ENCODE measurements at regions not wholly inside any gene's neighbourhood (a gene's known extent, or its start where the extent isn't known, plus 50 kb on each side); places are given as distances from the start of the nearest gene placed in this dataset.
"Not testable (repeated sequence)": the region's sequence is repeated elsewhere in the genome, so short reads cannot be mapped to it uniquely, and the experiment has no call there.

GRCh38 chr2:224114428-224114827, 75.3 kb upstream of the SERPINE2 start:
- no peak overlapping the region for H3K9ac ChIP-seq
- no peak overlapping the region for H3K27ac ChIP-seq
- H3K27me3 ChIP-seq (ENCODE audit: control insufficient read depth, insufficient read depth, low read length), result no peaks in the 10 kb centered on the region
- no peaks in the 10 kb centered on the region for H3K79me2 ChIP-seq
- no peaks in the 10 kb centered on the region for H3K36me3 ChIP-seq (ENCODE audit: control insufficient read depth, insufficient read depth, low read length)
- no peaks in the 10 kb centered on the region for H3K9me3 ChIP-seq (ENCODE audit: control insufficient read depth, low read length)
- no peak overlapping the region for H2AFZ ChIP-seq
- H3K4me1 ChIP-seq, result no peaks in the 10 kb centered on the region
- no peak for TF ChIP-seq CTCF (IDR thresholded peaks at IDR 0.05)
- no peak overlapping the region for H3K4me2 ChIP-seq (ENCODE audit: low read length)
- H3K4me3 ChIP-seq (ENCODE audit: low read depth, low read length), result no peak overlapping the region

- H3K9ac ChIP-seq; H3K9me3 ChIP-seq (ENCODE audit: control insufficient read depth, low read length); H3K4me2 ChIP-seq (ENCODE audit: low read length); H3K4me3 ChIP-seq (ENCODE audit: low read depth, low read length); H3K79me2 ChIP-seq; H2AFZ ChIP-seq; H3K27me3 ChIP-seq (ENCODE audit: control insufficient read depth, insufficient read depth, low read length); H3K4me1 ChIP-seq; H3K36me3 ChIP-seq (ENCODE audit: control insufficient read depth, insufficient read depth, low read length); H3K27ac ChIP-seq: not testable (repeated sequence)
Observed at GRCh38 chr2:224113930-224114329, 74.8 kb upstream of the SERPINE2 start.

GRCh38 chr2:224111576-224111975, 72.5 kb upstream of the SERPINE2 start:
- H3K9ac ChIP-seq, result no peak overlapping the region
- no peak for TF ChIP-seq CTCF (IDR thresholded peaks at IDR 0.05)
- no peaks in the 10 kb centered on the region for H3K9me3 ChIP-seq (ENCODE audit: control insufficient read depth, low read length)
- H3K36me3 ChIP-seq (ENCODE audit: control insufficient read depth, insufficient read depth, low read length), result no peaks in the 10 kb centered on the region
- no peak overlapping the region for H3K4me3 ChIP-seq (ENCODE audit: low read depth, low read length)
- H2AFZ ChIP-seq, result no peak overlapping the region
- H3K27me3 ChIP-seq (ENCODE audit: control insufficient read depth, insufficient read depth, low read length), result no peaks in the 10 kb centered on the region
- no peak overlapping the region for H3K4me2 ChIP-seq (ENCODE audit: low read length)
- no peaks in the 10 kb centered on the region for H3K4me1 ChIP-seq
- no peak overlapping the region for H3K27ac ChIP-seq
- no peaks in the 10 kb centered on the region for H3K79me2 ChIP-seq

- no peak overlapping the region for H3K27ac ChIP-seq
- H2AFZ ChIP-seq, result no peak overlapping the region
- H3K4me2 ChIP-seq (ENCODE audit: low read length), result no peak overlapping the region
- no peaks in the 10 kb centered on the region for H3K79me2 ChIP-seq
- H3K9ac ChIP-seq, result no peak overlapping the region
- H3K4me3 ChIP-seq (ENCODE audit: low read depth, low read length), result no peak overlapping the region
- no peaks in the 10 kb centered on the region for H3K36me3 ChIP-seq (ENCODE audit: control insufficient read depth, insufficient read depth, low read length)
- no peaks in the 10 kb centered on the region for H3K9me3 ChIP-seq (ENCODE audit: control insufficient read depth, low read length)
- H3K4me1 ChIP-seq, result no peaks in the 10 kb centered on the region
- no peaks in the 10 kb centered on the region for H3K27me3 ChIP-seq (ENCODE audit: control insufficient read depth, insufficient read depth, low read length)
- TF ChIP-seq CTCF (IDR thresholded peaks at IDR 0.05), result no peak
Observed at GRCh38 chr2:224110811-224111210, 71.7 kb upstream of the SERPINE2 start.

- Histone ChIP-seq H3K79me2 (no peaks in the 10 kb centered on the region), H3K36me3 (ENCODE audit: control insufficient read depth, insufficient read depth, low read length) (no peaks in the 10 kb centered on the region), H3K4me2 (ENCODE audit: low read length) (no peak overlapping the region), H3K4me1 (no peaks in the 10 kb centered on the region), H3K9me3 (ENCODE audit: control insufficient read depth, low read length) (no peaks in the 10 kb centered on the region), H3K4me3 (ENCODE audit: low read depth, low read length) (no peak overlapping the region), H2AFZ (no peak overlapping the region), H3K9ac (no peak overlapping the region), H3K27ac (no peak overlapping the region), H3K27me3 (ENCODE audit: control insufficient read depth, insufficient read depth, low read length) (no peaks in the 10 kb centered on the region)
- TF ChIP-seq CTCF (IDR thresholded peaks at IDR 0.05), result no peak
Observed at GRCh38 chr2:224109751-224110150, 70.7 kb upstream of the SERPINE2 start.

Measured in parathyroid adenoma (tissue), 2 donors.